Type B pancreatic cell (in vitro differentiated cells): ENCODE measurements at regions not wholly inside any gene's neighbourhood (a gene's known extent, or its start where the extent isn't known, plus 50 kb on each side); places are given as distances from the start of the nearest gene placed in this dataset.

Experiments used
- DNase-seq: peaks from one replicate; pipeline ENCODE4 v3.0.0; 2021; ENCODE audit warnings: mixed read lengths; ENCODE audit not compliant: unreplicated experiment; ENCODE audit errors: extremely low spot score
- H3K27ac Mint-ChIP-seq: 2 replicates; pipeline ENCODE4 v1.8.0; 2021; ENCODE audit warnings: mild to moderate bottlenecking, mixed read lengths
- H3K27me3 Mint-ChIP-seq: 2 replicates; pipeline ENCODE4 v1.8.0; 2021; ENCODE audit warnings: mixed read lengths
- H3K36me3 Mint-ChIP-seq: 2 replicates; pipeline ENCODE4 v1.8.0; 2021; ENCODE audit warnings: mixed read lengths
- H3K4me1 Mint-ChIP-seq: one replicate; pipeline ENCODE4 v1.8.0; 2021; ENCODE audit warnings: mixed read lengths; ENCODE audit not compliant: unreplicated experiment
- H3K4me3 Mint-ChIP-seq: 2 replicates; pipeline ENCODE4 v1.8.0; 2021; ENCODE audit warnings: mild to moderate bottlenecking, mixed read lengths
- H3K9me3 Mint-ChIP-seq: 2 replicates; pipeline ENCODE4 v1.8.0; 2021; ENCODE audit warnings: mixed read lengths
- CTCF ChIP-seq: fragments of 200-600 bp; sonication (generic); conservative IDR thresholded peaks from 2 replicates; pipeline ENCODE4 v1.5.0; 2021; ENCODE audit warnings: antibody characterized with exemption, mild to moderate bottlenecking

- no peak overlapping the region for H3K4me3 Mint-ChIP-seq
- H3K9me3 Mint-ChIP-seq = peaks cover 6% of the 10 kb centered on the region
- no peak overlapping the region for H3K27ac Mint-ChIP-seq
- H3K4me1 Mint-ChIP-seq = peaks cover 24% of the 10 kb centered on the region
- no peaks in the 10 kb centered on the region for H3K36me3 Mint-ChIP-seq
- H3K27me3 Mint-ChIP-seq = no peaks in the 10 kb centered on the region
- TF ChIP-seq CTCF = no peak
- DNase-seq = no peak
Measured at GRCh38 chr6:121998631-121999030, 400.8 kb upstream of the HSF2 start.

- no peaks in the 10 kb centered on the region for H3K27me3 Mint-ChIP-seq
- no peak for DNase-seq
- H3K36me3 Mint-ChIP-seq = no peaks in the 10 kb centered on the region
- H3K4me1 Mint-ChIP-seq = peaks cover 31% of the 10 kb centered on the region
- H3K4me3 Mint-ChIP-seq = no peak overlapping the region
- TF ChIP-seq CTCF = no peak
- H3K9me3 Mint-ChIP-seq = peaks cover 11% of the 10 kb centered on the region
- no peak overlapping the region for H3K27ac Mint-ChIP-seq
Measured at GRCh38 chr6:121999456-122000065, 399.9 kb upstream of the HSF2 start.

GRCh38 chr6:122005661-122006060 is 393.8 kb upstream of the HSF2 start:
- Mint-ChIP-seq H3K9me3 (peaks cover 11% of the 10 kb centered on the region), H3K27ac (no peak overlapping the region), H3K27me3 (peaks cover 5% of the 10 kb centered on the region), H3K36me3 (no peaks in the 10 kb centered on the region), H3K4me3 (no peak overlapping the region), H3K4me1 (peaks cover 47% of the 10 kb centered on the region)
- DNase-seq = no peak
- no peak for TF ChIP-seq CTCF

- Mint-ChIP-seq H3K4me1 (peaks cover 44% of the 10 kb centered on the region), H3K9me3 (peaks cover 11% of the 10 kb centered on the region), H3K4me3 (peak overlapping the region; percentile 55), H3K27me3 (peaks cover 5% of the 10 kb centered on the region), H3K36me3 (no peaks in the 10 kb centered on the region), H3K27ac (peak overlapping the region; percentile 22)
- no peak for TF ChIP-seq CTCF
- DNase-seq = no peak
Measured at GRCh38 chr6:122007339-122007738, 392.1 kb upstream of the HSF2 start.

GRCh38 chr6:122008101-122008999 is 391.1 kb upstream of the HSF2 start:
- Mint-ChIP-seq H3K27me3 (peaks cover 5% of the 10 kb centered on the region), H3K9me3 (peaks cover 6% of the 10 kb centered on the region), H3K27ac (no peak overlapping the region), H3K4me1 (peaks cover 39% of the 10 kb centered on the region), H3K36me3 (no peaks in the 10 kb centered on the region), H3K4me3 (peak overlapping the region; percentile 22)
- no peak for DNase-seq
- TF ChIP-seq CTCF = no peak
